MM.1S (cell line): ENCODE measurements at regions not wholly inside any gene's neighbourhood (a gene's known extent, or its start where the extent isn't known, plus 50 kb on each side); places are given as distances from the start of the nearest gene placed in this dataset.
"Not testable (repeated sequence)": the region's sequence is repeated elsewhere in the genome, so short reads cannot be mapped to it uniquely, and the experiment has no call there.

ENCODE experiments used
- DNase-seq: peaks from one replicate; pipeline ENCODE4 v3.0.0-alpha.2; 2015
- H2AFZ ChIP-seq: fragments of 300-600 bp; sonication (generic); 2 replicates; pipeline ENCODE4 v1.6.0; 2016; ENCODE audit warnings: antibody characterized with exemption, low read length
- H3F3A ChIP-seq: fragments of 300-600 bp; sonication (generic); 2 replicates; pipeline ENCODE4 v1.6.1; 2016; ENCODE audit warnings: mild to moderate bottlenecking, antibody characterized with exemption, low read length, moderate library complexity, mixed read lengths; ENCODE audit not compliant: insufficient read depth
- H3K27ac ChIP-seq: fragments of 300-600 bp; sonication (generic); 2 replicates; pipeline ENCODE4 v1.5.1; 2016; ENCODE audit warnings: mild to moderate bottlenecking, low read length
- H3K27me3 ChIP-seq: fragments of 300-600 bp; sonication (generic); replicated peaks from 2 replicates; pipeline ENCODE4 v1.6.0; 2016; ENCODE audit warnings: low read length; ENCODE audit not compliant: insufficient read depth
- H3K36me3 ChIP-seq: fragments of 300-600 bp; sonication (generic); replicated peaks from 2 replicates; pipeline ENCODE4 v1.6.1; 2016; ENCODE audit warnings: mild to moderate bottlenecking, low read length, mixed read lengths; ENCODE audit not compliant: insufficient read depth
- H3K4me1 ChIP-seq: fragments of 300-600 bp; sonication (generic); 2 replicates; pipeline ENCODE4 v1.6.1; 2016; ENCODE audit warnings: low read length, mixed read lengths
- H3K4me2 ChIP-seq: fragments of 300-600 bp; sonication (generic); 2 replicates; pipeline ENCODE4 v1.6.0; 2016; ENCODE audit warnings: low read depth, low read length
- H3K4me3 ChIP-seq: fragments of 300-600 bp; sonication (generic); 2 replicates; pipeline ENCODE4 v1.5.1; 2016; ENCODE audit warnings: low read length, mixed read lengths
- H3K79me2 ChIP-seq: fragments of 300-600 bp; sonication (generic); 2 replicates; pipeline ENCODE4 v1.6.1; 2016; ENCODE audit warnings: mixed run types, low read length, mixed read lengths
- H3K9ac ChIP-seq: fragments of 300-600 bp; sonication (generic); 2 replicates; pipeline ENCODE4 v1.6.1; 2016; ENCODE audit warnings: low read length, mixed read lengths
- H3K9me2 ChIP-seq: fragments of 300-600 bp; sonication (generic); replicated peaks from 2 replicates; pipeline ENCODE4 v1.6.1; 2016; ENCODE audit warnings: mild to moderate bottlenecking, low read length, mixed read lengths; ENCODE audit not compliant: insufficient read depth
- H3K9me3 ChIP-seq: fragments of 300-600 bp; sonication (generic); replicated peaks from 2 replicates; pipeline ENCODE4 v1.6.1; 2016; ENCODE audit warnings: mild to moderate bottlenecking, low read length, mixed read lengths; ENCODE audit not compliant: insufficient read depth
- H4K20me1 ChIP-seq: fragments of 300-600 bp; sonication (generic); 2 replicates; pipeline ENCODE4 v1.6.1; 2016; ENCODE audit warnings: mild to moderate bottlenecking, low read length, moderate library complexity, mixed read lengths; ENCODE audit not compliant: insufficient read depth
- CTCF ChIP-seq: fragments of 300-600 bp; sonication (generic); IDR thresholded peaks from 2 replicates; pipeline ENCODE4 v1.5.1; 2016; ENCODE audit warnings: antibody characterized with exemption, low read length, mixed read lengths

- not testable (repeated sequence) for H3K36me3 ChIP-seq, H3K27ac ChIP-seq, H4K20me1 ChIP-seq, H3K79me2 ChIP-seq, H2AFZ ChIP-seq, H3K9me3 ChIP-seq, H3K4me1 ChIP-seq, H3K9me2 ChIP-seq, DNase-seq, H3K27me3 ChIP-seq, H3K4me2 ChIP-seq, H3F3A ChIP-seq, H3K4me3 ChIP-seq, H3K9ac ChIP-seq
These were observed 224.6 kb downstream of the LIPI start for GRCh38 chr21:13985865-13986863.

- not testable (repeated sequence) for H4K20me1 ChIP-seq, H3K36me3 ChIP-seq, H3K9me3 ChIP-seq, H3K9ac ChIP-seq, H3K4me3 ChIP-seq, H3K4me1 ChIP-seq, H3F3A ChIP-seq, H3K27me3 ChIP-seq, H3K4me2 ChIP-seq, H3K27ac ChIP-seq, H3K79me2 ChIP-seq, H2AFZ ChIP-seq, H3K9me2 ChIP-seq, DNase-seq
These were observed 225.5 kb downstream of the LIPI start for GRCh38 chr21:13985137-13985864.

- not testable (repeated sequence) for H4K20me1 ChIP-seq, DNase-seq, H3K4me1 ChIP-seq, H2AFZ ChIP-seq, H3K27me3 ChIP-seq, H3K9me3 ChIP-seq, H3K27ac ChIP-seq, H3K36me3 ChIP-seq, H3K9me2 ChIP-seq, H3K79me2 ChIP-seq, H3K9ac ChIP-seq, H3K4me2 ChIP-seq, H3K4me3 ChIP-seq, H3F3A ChIP-seq
These were observed 226.0 kb downstream of the LIPI start for GRCh38 chr21:13984728-13985127.

GRCh38 chr21:13981176-13982087 lies 229.3 kb downstream of the LIPI start:
- not testable (repeated sequence) for DNase-seq, H4K20me1 ChIP-seq, H3K4me2 ChIP-seq, H3K36me3 ChIP-seq, H3K9ac ChIP-seq, H3K79me2 ChIP-seq, H3K27me3 ChIP-seq, H3K4me3 ChIP-seq, H3F3A ChIP-seq, H3K4me1 ChIP-seq, H3K9me2 ChIP-seq, H3K9me3 ChIP-seq, H3K27ac ChIP-seq, H2AFZ ChIP-seq

GRCh38 chr21:13980115-13980662 lies 230.6 kb downstream of the LIPI start:
- H2AFZ ChIP-seq, H3K4me3 ChIP-seq, H3K36me3 ChIP-seq, H3K9me3 ChIP-seq, H3K79me2 ChIP-seq, H3K4me2 ChIP-seq, H3K9me2 ChIP-seq, H3K4me1 ChIP-seq, H3F3A ChIP-seq, H3K27me3 ChIP-seq, H3K27ac ChIP-seq, H3K9ac ChIP-seq, H4K20me1 ChIP-seq: not testable (repeated sequence)
- peak; percentile 38 for DNase-seq
- peak; percentile 18 for TF ChIP-seq CTCF

GRCh38 chr21:13979608-13980007 lies 231.1 kb downstream of the LIPI start:
- H3K9ac ChIP-seq, H2AFZ ChIP-seq, H3K9me2 ChIP-seq, H3K4me3 ChIP-seq, H3K79me2 ChIP-seq, H3K4me2 ChIP-seq, H3K27me3 ChIP-seq, H3F3A ChIP-seq, DNase-seq, H3K4me1 ChIP-seq, H3K36me3 ChIP-seq, H3K9me3 ChIP-seq, H3K27ac ChIP-seq, H4K20me1 ChIP-seq: not testable (repeated sequence)
